GM18499 (cell line): ENCODE measurements at regions not wholly inside any gene's neighbourhood (a gene's known extent, or its start where the extent isn't known, plus 50 kb on each side); places are given as distances from the start of the nearest gene placed in this dataset.

Experiments
- ATAC-seq: cut with Tn5 transposase; IDR thresholded peaks from one replicate; pipeline ENCODE4 v1.9.1; 2021; ENCODE audit warnings: moderate number of reproducible peaks; ENCODE audit not compliant: insufficient read depth, unreplicated experiment

DNA sequence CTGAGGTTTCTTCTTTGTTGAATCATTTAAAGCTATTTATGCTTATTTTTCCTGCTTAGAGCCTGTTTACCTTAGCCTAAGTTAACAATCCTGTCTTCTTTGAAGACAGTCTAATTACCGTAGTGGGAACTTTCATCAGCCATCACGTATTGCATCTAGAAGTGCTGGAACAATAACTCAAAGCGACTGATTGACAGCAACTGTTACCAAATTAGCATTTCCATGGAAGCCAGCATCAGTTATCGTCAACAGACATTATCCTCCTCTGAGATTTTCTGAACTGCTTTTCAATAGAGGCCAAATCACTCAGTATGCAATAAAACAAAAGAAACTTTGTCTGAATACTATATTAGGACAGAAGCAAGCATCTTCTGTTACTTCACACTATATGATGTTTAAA lies 433.3 kb upstream of the SLITRK1 start:
- ATAC-seq, result no peak

DNA sequence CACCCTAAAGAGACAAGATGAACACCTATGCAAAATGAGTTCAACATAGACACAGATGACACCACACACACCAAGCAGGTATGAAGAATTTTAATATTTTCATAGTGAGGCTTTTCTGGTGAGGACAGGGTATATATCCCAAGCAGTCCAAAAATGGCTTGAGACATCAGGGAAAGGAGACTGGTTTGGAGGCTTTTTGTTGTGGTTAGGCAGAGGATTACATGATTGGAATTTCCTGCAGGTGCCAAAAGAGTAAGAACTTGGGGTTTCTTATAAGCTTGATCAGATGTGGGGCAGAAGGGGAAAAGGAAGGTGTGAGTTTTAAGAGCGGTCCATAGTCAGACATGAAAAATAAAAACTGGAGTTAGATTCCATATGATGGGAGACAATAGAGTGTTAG lies 420.8 kb upstream of the SLITRK1 start:
- no peak for ATAC-seq

DNA sequence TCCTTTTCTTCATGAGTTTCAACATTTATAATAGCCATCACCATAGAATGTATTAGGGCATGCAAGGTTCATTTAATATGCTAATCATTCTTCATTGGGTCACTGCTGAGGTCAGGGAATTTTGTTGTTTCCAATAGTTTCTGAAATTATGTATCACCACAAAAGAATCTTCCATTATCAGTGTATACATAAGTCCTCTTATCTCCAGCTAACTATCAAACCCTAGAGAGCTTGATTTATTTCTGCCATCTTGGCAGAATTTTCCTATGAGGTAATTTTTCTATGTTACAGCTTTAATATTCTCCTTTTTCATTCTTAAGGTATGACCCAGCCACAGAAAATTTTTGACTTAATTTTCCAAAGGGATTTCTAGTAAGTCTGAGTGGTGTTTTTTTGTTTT lies 415.0 kb upstream of the SLITRK1 start:
- no peak for ATAC-seq

- no peak for ATAC-seq
Observed at GRCh38 chr13:84296401-84296800, 414.1 kb upstream of the SLITRK1 start.

DNA sequence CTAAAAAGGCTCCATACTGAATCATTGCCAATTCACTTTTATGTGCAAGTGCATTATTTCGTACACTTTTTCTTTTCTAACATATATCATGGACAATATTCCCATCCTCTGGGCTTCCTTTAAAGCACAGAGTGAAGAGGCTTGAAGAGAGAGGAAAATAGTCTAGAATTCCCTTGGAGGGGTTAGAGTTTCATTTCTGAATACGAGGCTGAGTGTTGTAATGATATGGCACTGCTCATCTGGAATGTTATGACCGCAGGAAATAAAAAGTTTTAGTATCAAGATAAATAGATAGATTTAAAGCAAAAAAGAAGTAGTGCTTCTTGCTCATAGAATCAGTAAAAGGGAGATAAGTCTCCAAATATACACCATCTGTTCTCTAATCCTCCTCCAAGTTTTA lies 412.3 kb upstream of the SLITRK1 start:
- no peak for ATAC-seq

GRCh38 chr13:84290386-84290785 lies 408.1 kb upstream of the SLITRK1 start:
- no peak for ATAC-seq

DNA sequence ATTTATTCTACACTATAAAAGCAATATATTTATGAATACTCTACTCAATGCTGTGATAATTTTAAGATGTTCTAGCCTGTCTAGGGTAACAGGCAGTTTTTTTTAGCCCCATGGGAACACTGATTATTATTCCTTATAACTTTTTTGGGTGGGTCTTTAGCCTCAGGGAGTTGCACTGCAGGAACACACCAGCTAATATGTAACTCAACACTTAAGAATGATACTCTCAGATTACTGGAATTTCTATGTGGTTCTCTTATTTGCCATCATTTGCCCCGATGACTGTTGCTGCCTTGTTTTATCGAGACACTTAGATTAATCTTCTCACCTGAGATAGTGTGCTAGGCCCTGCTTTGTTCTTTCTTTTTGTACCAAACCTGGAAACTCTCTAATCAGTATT lies 396.9 kb upstream of the SLITRK1 start:
- ATAC-seq, result no peak

- ATAC-seq, result no peak
Observed at GRCh38 chr13:84272877-84273562, 390.7 kb upstream of the SLITRK1 start.

DNA sequence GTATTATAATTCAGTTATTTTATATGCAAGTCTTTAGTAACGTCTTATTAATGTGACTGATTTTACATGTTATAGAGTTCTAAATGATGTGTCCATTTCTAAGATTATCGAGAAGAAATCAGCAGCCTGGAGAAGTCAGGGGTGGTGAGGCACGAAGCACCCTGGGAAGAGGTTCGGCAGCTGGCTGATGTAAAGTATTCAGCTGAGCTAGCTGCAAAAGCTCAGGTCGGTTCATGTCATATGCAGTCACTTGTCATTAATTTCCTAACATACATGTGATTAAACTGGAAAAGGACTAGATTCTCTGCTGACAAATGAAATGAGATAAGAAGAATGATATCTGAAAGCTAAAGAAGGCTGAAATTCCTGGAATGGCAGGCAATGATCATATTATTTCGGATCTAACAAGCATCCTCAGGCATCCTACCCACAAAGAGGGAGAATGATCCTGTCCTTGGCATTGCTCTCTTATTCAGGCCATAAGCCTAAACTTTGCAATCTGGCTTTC lies 383.0 kb upstream of the SLITRK1 start:
- no peak for ATAC-seq

- no peak for ATAC-seq
Observed at GRCh38 chr13:84263354-84264069, 381.2 kb upstream of the SLITRK1 start.

DNA sequence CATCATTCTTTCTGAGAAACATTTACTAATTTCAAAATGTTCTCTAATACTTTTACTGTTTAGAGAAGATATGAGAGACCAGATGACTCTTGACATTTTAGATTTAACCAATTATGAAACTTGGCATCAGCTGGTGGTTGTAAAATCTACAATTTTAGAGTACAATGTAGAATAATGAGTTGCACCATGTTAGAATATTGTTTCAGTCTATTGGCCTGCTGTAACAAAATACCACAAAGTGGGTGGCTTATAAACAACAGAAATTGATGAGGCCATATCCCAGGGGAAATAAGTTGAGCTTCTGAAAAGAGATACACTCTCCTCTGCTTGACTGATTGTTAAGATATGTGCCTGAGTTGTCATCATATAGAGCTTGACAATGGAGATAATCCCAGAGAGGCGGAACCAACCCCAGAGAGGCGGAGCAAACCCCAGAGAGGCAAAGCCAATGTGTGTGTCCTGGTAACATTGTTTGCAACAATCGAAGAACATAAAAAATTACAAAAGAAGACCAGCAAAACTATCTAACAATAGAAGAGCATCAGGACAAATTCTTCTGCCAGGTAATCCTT lies 373.0 kb upstream of the SLITRK1 start:
- no peak for ATAC-seq

- ATAC-seq, result no peak
Observed at GRCh38 chr13:84249463-84249862, 367.2 kb upstream of the SLITRK1 start.

DNA sequence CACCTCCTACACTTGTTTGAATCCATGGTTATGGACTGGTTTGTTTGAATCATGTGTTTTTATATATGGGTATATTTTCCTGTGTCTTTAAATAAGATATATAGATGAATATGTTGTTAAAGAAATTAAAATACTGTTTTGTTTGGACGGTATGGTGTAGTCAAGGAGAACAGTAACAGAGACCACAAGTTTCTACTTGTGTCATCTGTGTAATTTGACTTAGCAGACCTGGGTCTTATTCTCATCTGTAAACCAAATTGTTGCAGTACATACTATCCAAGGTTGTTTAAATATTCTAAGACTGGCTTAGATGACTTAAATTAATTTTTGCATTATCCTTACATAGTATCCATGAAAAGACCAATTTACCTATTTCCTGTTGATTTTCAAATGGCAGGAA lies 361.1 kb upstream of the SLITRK1 start:
- no peak for ATAC-seq

DNA sequence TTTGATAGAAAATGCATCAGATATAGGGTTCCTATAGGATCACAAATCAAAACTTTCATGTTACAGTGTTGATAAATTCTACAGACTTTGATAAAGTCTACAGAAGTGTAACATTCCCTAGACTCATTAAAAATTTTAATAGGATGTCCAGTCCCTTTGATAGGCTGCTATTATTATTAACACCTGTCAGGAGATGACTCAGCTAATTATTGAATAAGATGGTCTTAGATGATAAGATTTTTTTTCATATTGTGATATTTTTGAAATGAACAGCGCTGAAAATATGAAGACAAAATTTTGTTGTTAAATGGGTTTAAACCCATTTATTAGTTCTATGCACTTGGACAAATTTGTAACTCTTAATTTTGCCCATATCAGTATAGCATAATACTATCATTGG lies 356.8 kb upstream of the SLITRK1 start:
- no peak for ATAC-seq

GRCh38 chr13:84238381-84238780 lies 356.1 kb upstream of the SLITRK1 start:
- ATAC-seq, result no peak

DNA sequence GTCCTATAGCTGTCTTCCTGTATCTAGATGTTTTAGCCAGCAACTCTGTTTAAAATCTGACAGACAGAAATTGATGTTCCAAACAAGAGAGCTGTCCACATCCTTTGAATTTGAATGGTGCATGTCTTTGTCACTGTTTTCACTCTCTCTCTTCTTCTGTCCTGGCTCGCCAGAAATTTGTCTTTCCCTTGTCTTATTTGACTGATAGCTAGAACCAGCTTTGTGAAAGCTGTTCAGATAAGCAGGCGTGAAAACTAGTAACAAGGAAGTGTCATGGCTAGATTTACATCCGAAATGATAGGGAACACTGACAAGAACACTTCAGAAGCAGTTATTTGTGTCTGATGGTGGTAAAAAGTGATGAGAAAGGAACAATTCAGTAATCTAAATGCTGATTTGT lies 354.9 kb upstream of the SLITRK1 start:
- ATAC-seq, result no peak

GRCh38 chr13:84234416-84234815 lies 352.1 kb upstream of the SLITRK1 start:
- ATAC-seq, result no peak

GRCh38 chr13:84230568-84230967 lies 348.3 kb upstream of the SLITRK1 start:
- no peak for ATAC-seq

DNA sequence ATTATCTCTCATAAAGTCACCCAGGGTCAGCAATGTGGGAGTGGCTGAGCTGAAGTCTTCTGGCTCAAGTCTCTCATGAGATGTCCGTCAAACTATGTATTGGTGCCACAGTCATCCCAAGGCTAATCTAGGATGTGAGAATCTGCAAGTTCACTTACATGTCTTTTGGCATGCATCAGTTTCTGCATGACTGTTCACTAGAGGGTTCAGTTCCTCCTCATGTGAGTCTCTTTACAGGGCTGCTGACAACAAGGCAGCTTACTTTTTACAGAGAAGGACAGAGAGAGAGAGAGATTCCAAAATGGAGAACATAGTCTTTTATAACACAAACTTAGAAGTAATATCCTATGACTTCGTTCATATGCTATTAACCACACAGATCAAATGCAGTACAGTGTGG lies 328.8 kb upstream of the SLITRK1 start:
- no peak for ATAC-seq

DNA sequence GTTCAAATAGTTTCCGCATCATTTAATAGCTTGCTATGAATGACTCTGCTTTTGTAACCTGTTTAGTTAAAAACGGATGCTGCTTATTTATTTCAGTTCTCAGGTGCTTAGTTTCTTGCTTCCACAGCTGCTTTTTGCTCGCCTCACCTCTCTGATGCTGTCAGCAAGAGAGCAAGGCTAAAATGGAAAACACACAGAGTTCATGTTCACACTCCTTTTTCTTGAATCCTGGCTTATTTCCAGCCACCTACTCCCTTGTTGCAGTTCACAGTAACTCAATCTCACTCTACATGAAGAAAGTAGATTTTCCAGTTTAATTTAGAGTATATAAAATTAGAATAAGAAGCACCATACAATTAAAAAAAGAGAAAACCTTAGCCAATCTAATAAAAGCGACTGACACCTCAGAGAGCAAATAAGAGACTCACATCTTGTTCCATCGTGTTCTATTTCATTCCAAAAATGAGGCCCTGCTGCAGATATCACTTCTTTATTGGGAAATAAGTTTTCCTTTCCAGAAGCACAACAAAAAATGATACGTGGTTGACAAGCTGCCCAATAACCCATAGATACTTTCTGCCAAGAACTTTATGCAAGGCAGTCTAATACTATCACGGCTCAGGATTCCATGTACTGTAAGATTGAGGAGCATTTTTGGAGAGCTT lies 326.1 kb upstream of the SLITRK1 start:
- ATAC-seq, result no peak

DNA sequence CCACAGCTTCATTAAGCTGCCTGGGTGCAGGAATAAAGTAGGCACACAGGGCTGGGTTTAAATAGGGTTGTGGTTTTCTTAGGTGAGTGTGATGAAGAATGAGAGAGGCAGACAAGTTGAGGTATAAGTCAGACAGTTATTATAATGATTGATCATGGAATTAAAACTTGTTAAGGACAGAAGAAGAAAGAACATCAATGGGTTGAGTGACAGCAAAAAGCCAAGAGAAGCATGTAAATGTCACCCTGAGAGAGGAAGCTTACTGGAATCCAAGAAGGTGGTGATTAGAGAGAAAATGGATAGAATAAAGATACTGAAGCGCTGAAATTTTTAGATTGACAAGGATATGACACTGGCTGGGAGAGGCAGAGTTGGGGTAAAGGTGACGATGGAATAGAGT lies 325.2 kb upstream of the SLITRK1 start:
- no peak for ATAC-seq
